Activated naive CD4-positive, alpha-beta T cell treated with anti-CD3 and anti-CD28 coated beads, Interleukin-2, amount 50 U/mL, for 16 hours (primary cell): ENCODE measurements at regions not wholly inside any gene's neighbourhood (a gene's known extent, or its start where the extent isn't known, plus 50 kb on each side); places are given as distances from the start of the nearest gene placed in this dataset.
"Not testable (repeated sequence)": the region's sequence is repeated elsewhere in the genome, so short reads cannot be mapped to it uniquely, and the experiment has no call there.

ENCODE experiments used
- DNase-seq: peaks from one replicate; pipeline ENCODE4 v3.0.0-alpha.2; 2020

DNA sequence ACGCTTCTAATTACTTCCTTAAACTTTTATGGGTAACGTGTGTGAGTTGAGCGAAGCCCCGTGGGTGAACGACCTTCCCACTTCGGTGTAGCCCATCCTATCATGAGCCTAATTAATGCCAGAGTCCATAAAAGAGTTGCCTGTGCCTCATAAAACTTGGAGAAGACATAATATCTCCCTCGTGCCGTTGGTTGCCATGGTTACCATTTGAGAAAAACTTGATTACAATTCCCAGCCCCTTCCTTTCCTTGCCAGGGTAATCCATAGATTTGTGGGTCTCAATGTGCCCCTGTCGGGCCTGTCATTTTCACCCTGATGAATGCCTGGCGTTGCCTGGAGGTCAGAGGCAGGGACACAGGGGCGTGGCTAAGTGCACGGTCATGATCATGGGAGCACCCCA lies 127.1 kb downstream of the GLRX3 start:
- DNase-seq = no peak

DNA sequence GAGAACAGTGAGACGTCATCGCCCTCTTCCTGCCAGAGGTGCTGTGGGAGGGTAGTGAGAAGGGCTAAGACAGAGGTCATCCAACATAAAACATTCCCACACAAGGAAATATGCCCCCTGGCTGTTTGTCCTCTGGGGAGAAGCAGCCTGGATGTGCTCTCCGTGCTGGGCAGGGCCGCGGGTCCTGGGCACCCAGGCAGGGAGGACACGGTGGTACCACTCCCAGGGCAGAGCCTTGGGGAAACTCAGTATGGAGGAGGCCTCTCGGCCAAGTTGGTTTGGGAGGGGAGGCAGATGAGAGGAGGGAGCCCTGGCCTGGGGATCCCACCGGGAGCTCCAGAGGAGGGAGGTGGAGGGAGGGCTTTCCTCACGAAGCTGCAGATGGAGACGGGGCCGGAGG lies 129.4 kb downstream of the GLRX3 start:
- no peak for DNase-seq

DNA sequence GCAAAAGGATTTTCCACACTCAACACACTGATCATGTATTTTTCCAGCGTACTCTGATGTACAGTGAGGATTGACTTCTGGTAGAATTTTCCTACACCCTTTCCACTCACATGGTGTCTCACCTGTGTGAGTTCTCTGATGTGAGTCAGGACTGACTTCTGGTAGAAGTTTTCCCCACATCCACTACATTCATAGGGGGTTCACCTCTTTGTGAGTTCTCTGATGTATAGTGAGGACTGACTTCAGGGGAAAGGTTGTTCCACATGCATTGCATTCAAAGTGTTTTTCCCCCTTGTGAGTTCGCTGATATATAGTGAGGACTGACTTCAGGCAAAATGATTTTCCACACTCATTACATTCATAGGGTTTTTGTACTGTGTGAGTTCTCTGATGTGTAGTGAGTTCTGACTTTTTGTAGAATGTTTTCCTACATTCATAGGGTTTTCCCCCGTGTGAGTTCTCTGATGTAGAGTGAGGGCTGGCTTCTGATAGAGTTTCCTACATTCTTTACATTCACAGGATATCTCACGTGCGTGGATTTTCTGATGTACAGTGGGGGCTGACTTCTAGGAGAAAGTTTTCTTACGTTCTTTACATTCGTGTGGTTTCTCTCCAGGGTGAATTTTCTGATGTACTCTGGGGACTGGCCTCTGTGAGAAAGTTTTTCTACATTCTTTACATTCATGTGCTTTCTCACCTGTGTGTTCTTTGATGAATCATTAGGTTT lies 146.5 kb downstream of the GLRX3 start:
- no peak for DNase-seq

DNA sequence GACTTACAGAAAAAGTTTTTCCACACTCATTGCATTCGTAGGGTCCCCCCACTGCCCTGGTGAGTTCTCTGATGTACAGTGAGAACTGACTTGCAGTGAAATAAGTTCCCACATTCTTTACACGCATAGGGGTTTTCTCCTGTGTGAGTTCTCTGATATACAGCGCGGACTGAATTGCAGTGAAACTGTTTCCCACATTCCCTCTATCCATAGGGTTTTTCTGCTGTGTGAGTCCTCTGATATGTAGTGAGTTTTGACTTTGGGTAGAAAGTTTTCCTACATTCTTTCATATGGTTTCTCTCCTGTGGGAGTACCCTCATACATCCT lies 147.0 kb downstream of the GLRX3 start:
- no peak for DNase-seq

DNA sequence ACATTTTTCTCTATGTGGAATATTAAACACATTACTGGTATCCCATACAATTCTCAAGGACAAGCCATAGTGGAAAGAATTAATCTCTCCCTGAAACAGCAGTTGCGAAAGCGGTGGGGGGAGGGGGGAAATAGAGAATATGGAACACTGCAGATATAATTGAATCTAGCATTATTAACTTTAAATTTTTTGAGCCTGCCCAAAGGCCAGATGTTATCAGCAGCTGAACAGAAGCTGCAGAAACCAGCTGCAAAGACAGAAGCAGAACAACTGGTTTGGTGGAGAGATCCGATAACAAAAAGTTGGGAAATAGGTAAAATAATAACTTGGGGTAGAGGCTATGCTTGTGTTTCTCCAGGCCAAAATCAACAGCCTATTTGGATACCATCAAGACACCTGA lies 159.6 kb downstream of the GLRX3 start:
- DNase-seq = not testable (repeated sequence)

DNA sequence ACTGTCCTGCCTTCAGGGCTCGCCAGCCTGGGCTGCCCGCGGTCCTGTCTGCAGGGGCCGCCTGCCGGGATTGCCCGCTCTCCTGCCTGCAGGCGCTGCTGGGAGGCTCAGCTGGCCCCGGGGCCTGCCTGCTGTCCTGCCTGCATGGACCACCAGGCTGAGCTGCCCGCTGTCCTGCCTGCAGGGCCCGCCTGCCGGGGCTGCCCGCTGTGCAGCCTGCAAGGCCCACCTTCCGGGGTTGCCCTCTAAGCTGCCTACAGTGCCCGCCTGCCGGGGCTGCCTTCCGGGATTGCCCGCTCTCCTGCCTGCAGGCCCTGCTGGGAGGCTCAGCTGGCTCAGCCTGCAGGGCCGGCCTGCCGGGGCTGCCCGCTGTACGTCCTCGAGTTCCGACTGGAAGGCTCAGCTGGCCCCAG lies 164.4 kb downstream of the GLRX3 start:
- DNase-seq = peak; percentile 60

DNA sequence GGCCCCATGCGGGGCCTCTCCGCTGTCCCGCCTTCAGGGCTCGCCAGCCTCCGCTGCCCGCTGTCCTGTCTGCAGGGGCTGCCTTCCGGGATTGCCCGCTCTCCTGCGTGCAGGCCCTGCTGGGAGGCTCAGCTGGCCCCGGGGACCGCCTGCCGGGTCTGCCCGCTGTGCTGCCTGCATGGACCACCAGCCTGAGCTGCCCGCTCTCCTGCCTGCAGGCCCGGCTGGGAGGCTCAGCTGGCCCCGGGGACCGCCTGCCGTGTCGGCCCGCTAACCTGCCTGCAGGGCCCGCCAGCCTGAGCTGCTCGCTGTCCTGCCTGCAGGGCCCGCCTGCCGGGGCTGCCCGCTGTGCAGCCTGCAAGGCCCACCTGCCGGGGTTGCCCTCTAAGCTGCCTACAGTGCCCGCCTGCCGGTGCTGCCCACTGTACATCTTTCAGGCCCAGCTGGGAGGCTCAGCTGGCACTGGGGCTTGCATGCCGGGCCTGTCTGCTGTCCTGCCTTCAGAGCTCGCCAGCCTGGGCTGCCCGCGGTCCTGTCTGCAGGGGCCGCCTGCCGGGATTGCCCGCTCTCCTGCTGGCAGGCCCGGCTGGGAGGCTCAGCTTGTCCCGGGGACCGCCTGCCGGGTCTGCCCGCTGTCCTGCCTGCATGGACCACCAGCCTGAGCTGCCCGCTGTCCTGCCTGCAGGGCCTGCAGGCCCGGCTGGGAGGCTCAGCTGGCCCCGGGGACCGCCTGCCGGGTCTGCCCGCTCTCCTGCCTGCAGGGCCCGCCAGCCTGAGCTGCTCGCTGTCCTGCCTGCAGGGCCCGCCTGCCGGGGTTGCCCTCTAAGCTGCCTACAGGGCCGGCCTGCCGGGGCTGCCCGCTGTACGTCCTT lies 165.1 kb downstream of the GLRX3 start:
- peak; percentile 73 for DNase-seq

DNA sequence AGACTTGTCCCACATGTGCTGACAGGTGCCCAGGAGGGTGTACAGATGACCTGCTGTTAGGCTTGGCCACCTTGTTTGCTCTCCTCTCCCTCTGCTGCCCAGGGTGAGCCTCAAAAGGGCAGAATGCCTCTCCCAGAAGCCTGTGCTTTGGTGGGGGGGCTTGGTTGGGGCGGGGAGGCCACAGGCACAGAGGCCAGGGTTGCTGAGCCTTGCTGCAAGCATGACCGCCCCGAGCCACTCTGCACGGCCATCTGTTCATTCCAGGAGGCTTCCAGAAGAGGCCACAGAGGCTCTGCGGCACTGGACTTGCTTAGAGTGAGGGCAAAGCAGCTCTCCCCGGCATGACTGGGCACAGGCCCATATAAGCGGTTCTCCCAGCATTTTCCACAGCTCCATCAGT lies 190.8 kb downstream of the GLRX3 start:
- no peak for DNase-seq

DNA sequence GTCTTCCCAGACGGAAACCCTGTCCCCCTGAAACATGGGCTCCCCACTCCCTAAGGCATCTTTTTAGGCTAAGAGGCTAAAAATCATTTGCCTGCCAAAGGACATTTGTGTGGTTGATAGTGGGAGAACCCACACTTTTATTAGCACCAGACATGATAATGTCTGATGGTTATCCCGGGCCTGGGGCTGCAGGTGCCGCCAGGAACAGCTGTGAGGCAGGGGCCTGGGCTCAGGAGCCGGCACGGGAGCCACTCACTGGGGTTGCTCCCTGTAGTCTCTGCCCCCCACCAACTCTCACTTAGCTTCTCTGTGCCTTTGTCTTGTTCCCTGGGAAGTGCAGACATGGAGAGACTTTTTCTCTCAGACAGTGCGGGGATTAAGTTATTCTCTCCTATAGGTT lies 193.6 kb downstream of the GLRX3 start:
- no peak for DNase-seq

DNA sequence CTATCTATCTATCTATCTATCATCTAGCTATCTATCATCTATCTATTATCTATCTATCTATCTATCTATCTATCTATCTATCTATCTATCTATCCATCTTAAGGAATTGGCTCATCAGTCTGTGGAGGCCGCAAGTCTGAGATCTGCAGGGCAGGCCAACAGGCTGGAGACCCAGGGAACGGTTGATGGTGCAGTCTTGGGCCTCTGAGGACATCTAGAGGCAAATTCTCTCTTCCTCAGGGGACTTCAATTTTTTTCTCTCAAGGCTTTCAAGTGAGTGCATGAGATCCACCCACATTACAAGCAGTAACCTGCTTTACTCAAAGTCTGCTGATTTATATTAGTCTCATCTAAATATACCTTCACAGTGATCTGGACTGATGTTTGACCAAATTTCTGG lies 197.0 kb downstream of the GLRX3 start:
- no peak for DNase-seq

DNA sequence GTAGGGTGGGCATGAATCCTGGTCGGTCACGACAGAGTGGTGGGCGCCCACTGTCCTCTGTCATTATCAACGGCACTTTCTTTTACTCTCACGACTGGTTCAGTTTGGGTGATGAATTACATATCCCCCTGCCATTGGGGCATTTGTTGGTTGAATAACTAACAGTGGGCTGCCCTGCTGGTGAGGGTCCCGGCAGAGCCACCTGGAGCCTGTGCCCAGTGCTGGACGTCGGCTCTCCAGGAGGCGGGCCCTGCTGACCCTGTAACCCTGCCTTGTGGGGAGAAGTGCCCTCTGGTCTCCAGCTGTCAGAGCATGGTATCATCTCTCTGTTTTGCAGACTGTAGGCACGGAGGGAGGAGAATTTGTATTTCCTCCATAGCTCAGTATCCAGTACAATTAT lies 199.1 kb downstream of the GLRX3 start:
- DNase-seq = no peak

DNA sequence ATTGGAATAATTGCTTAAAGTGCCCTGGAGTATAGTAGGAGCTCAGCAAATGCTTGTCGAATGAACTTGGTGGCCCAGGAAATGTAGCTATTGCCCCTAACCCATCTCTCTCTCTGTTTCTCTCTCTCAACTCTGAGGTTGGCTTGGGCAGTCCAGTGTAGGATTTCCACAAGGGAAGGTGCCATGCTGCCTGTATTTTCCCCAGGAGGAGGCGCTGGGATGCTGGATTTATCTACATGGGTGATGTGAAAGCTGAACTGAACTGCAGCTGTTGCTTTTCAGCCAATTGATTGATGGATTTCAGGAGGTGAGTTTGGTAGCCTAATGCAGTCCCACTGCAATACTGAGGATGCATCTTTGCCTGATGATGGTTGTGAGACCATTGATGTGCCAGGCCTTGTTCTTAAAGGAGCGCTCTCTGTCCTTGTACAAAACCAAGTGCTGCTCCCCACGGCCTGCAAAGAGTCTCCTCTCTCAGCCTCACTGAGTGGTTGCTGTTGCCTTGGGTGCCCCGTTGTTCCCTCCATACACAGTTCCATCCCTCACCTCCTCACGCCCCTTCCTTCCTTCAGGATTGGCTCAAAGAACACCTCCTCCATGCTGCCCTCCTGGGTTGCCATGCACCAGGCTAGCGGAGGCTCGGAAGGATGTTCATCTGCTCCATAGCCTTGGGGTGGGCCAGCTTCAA lies 200.6 kb downstream of the GLRX3 start:
- no peak for DNase-seq

DNA sequence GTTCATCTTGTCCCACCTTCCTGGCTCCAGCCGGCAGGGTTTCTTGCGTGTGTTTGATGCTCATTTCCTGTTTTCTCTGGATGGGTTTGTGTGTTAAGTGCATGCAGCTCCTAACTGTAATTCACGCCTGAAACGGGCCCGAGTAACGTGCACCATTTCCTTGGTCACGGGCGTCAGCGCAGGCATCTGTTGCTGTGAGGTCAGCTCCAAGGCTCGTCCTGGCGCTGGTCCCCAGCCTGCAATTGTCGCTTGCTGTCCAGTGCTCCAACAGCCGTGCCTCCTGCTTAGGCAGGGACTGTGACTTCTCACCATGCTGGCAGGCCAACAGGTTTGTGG lies 201.1 kb downstream of the GLRX3 start:
- no peak for DNase-seq

DNA sequence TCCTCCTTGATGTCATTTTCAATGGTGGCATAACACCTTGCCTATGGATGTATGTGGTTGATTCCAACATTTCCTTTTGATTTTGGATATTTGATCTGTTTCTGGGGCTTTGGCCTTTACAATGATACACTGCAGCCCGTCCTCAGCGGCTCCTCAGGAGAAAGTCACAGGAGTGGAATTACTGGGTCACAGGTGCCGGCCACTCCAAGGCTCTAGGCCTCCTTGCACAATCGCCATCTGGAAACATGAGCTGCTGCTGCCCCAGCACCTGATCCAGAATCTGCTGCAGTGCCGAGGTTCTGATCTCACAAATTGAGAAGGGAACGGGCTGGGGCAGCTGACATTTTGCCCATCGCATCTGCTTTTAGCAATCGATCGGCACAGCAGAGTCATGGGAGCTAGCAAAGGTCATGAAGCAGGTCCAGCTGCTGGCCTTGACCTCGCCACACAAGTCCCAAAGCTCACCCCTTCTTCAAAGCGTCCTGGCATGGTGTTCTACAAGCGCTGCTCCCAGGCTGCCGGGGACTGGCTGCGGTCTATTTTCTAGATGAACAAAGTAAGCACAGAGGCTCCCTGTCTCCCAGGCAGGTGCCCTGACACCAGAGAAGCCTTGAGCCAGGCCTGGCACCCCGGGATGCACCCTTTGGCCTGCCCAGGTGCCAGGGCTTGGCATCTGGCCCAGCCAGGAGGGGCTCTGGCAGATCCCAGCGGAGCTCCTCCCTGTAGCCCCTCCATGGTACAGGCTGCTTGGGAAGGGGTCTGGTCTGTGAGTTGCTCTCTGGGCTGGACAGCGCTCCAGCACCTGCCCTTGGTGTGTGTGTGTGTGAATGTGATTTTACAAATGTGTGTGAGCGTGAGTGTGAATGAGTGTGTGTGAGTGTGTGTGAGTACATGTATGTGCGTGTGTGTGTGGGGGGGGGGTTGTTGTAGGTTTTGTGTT lies 201.8 kb downstream of the GLRX3 start:
- no peak for DNase-seq

DNA sequence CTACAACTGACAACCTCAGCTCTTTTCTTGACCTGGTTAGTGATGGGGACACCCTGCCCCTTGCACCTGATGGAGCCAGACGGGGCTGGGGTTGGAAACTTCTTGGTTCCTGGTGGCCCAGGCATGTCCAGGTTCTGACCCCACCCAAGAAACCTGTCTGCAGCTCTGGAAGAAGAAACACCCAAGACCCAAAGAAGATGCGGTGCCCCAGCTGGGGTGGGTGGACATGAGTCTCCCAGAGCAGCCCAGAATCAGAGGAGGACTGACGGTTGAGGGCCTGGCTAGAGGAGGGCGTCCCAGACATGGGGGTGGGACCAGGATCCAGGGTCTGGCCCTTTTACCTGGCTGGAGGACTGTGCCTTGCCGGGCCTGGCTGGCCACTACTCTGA lies 202.4 kb downstream of the GLRX3 start:
- no peak for DNase-seq

DNA sequence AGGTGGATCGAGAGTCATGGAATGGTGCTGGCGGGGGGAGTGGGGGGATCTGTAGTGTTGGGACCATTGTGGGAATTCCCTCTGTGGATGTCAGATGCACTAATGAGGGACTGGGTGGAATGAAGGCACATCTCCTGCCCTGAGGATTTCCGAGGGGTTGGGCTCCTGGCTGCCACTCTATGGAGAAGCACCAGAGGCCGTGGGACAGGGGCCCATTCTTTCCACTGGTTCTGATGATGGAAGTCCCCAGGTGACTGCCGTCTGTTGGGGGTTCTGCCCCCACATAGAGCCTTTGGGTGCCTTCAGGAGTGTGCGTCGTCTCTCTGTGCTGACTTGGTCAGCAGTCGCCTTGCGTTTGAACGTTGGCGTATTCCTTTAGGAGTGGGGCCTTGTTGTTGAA lies 202.9 kb downstream of the GLRX3 start:
- no peak for DNase-seq

DNA sequence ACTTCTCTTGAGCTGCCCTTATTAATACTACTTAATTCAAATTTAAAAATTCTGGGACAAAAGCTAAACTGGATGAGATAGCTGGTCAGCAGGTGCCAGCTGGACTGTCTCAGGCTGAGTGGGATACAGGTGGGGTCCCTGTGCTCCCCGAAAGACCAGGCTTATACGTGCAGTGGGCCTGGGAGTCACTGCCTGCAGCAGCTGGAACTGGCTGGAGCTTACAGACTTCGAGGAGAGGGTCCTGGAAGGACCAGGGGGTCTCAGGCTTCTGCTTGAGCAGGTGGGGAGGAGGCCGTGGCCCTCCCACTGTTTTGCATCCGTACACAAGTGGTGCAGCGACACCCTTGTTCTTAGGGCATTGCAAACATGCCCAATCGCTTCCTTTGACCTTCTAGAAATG lies 203.7 kb downstream of the GLRX3 start:
- no peak for DNase-seq

DNA sequence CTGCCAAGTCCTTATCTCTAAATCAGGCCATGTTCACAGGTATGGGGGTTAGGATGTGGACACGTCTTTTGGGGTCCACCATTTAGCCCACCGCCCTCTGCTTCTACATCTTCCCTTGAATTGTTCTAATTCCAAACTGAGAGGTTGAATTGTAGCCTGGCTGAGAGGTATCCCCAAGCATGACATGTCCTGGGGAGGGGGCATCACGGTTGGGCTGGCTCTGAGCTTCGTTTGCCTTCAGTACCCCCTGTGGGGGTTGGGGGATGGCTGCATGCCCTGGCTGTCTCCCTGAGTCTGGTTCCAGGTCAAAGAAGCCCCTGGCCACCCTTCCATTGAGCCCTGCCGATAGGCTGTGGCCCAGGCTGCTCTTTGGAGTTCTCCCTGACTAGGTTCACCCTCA lies 204.6 kb downstream of the GLRX3 start:
- DNase-seq = no peak

DNA sequence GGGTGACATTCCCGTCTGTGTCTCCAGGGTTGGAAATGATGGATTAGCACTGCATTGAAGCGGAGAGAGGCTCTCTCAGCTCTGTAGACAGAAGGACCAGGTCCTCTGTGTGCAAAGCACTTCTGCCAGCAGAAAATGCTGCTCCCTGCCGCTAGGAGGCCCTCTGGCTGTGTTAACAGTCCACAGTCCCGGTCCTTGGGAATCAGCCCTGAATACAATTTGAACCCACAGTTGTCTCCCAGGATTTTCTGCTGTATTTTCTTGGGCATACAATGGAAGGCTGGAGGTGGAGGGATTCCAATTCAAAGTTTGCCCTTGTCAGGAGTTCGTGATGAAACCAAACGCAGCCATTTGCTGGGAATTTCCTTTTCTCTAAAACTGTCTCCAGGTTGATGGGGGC lies 205.2 kb downstream of the GLRX3 start:
- no peak for DNase-seq

DNA sequence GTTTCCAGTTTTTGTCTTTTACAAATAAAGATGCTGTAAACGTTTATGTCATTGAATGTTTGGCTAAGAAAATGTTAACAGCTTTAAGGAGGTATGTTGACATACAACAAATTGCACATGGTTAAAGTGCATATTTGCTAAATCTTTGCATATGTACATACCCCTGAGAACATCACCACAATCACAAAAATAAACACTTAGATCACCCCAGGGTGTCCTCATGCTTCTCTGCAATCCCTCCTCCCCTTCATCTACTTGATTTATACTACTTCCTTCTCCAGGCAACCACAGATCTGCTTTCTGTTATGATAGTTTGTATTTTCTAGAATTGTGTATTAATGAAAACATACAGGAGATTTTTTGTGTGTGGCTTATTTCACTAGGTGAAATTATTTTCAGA lies 209.5 kb downstream of the GLRX3 start:
- DNase-seq = no peak

DNA sequence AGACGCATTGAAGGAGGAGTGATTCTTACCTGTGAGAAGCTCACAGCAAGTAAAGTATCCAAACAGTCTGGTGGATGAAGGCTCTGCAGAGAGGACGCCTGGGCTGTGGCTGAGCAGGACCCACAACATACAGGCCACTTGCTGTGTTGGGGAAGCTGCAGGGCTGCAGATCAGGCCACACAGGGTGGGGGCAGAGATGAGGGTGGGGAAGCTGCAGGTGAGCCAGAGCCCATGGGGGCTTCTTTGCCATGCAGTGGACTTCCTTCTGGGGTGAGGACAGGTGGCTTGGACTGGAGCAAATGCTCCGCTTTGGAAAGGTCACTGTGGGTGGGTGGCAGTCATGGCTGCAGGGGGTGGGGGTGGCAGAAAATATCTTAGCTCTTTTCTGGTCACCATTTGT lies 214.8 kb downstream of the GLRX3 start:
- no peak for DNase-seq

DNA sequence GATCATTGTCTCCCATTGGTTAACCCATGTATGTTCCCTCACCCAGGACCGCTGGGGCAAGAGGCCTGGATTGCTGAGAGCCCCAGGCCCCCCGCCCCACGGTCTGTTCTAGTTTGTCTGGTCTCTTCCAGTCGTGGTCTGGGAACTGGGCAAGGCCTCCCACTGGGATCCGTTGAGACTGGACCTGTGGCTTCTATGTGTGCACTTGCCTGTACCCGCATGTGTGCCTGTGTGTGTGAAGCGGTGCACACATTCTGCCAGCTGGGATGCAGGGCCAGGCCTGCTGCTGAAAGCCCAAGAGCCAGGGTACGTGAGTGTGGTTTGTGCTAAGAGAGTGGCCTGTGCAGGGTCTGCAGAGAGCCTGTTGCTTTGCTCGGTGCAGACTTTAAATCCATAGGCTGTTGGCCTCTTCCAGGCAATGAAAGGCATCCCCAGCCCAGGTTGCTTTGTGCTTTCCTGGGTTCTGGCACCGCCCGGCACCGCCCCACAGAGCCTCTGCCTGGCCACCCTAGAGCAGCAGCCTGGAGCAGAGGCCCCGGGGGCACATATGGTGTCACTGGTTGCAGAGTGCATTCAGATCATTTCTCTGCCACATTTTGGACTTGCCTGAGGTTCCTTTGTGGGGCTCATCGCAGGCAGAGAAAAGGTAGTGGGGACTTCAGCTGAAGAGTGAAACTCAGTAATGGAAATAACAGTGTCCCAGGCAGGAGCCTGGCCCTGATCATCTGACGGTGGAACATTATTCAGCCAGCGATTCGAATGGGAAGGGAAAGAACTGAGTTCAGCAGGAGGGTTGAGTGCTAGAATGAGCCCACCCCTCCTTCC lies 215.5 kb downstream of the GLRX3 start:
- no peak for DNase-seq
